ENCODE measurements at regions not wholly inside any gene's neighbourhood (a gene's known extent, or its start where the extent isn't known, plus 50 kb on each side); places are given as distances from the start of the nearest gene placed in this dataset.
"Not testable (repeated sequence)": the region's sequence is repeated elsewhere in the genome, so short reads cannot be mapped to it uniquely, and the experiment has no call there.

GRCh38 chr7:94706996-94707740 lies 51.2 kb upstream of the SGCE start:
- no peak for DNase-seq (ENCODE audit: low spot score)

DNA sequence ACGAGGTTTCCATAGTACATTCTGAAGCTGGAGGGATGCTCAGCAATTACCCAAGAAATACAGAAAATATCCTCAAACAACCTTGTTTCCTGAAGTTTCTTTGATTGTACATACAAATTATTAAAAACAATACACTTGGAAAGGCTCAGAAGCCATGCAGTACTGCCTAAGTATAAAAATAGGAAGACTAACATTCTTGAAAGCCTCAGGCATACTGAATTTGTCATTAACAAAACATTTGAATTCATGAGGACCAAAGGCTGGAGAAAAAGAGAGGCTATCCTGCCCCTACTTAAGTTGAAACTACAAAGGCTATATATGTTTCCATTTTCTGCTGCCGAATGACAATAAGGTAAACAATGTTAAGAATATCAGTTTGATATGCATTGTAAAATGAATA lies 54.3 kb upstream of the SGCE start:
- no peak for DNase-seq (ENCODE audit: low spot score)

GRCh38 chr7:94722360-94722759 lies 66.4 kb upstream of the SGCE start:
- not testable (repeated sequence) for DNase-seq (ENCODE audit: low spot score)

DNA sequence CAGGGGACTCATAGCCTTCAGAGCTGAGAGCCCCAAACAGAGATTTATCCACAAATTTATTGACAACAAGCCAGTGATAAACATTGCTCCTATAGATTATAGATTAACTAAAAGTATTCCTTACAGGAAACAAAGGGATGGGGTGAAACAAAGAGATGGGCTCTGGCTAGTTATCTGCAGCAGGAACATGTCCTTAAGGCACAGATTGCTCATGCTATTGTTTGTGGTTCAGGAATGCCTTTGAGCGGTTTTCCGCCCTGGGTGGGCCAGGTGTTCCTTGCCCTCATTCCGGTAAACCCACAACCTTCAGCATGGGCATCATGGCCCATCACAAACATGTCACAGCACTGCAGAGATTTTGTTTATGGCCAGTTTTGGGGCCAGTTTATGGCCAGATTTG lies 73.0 kb upstream of the SGCE start:
- not testable (repeated sequence) for DNase-seq (ENCODE audit: low spot score)

GRCh38 chr7:94738071-94738470 lies 82.1 kb upstream of the SGCE start:
- no peak for DNase-seq (ENCODE audit: low spot score)

GRCh38 chr7:94739180-94739579 lies 83.2 kb upstream of the SGCE start:
- no peak for DNase-seq (ENCODE audit: low spot score)

GRCh38 chr7:94740509-94740908 lies 84.6 kb upstream of the SGCE start:
- no peak for DNase-seq (ENCODE audit: low spot score)

- no peak for DNase-seq (ENCODE audit: low spot score)
These were observed 85.2 kb upstream of the SGCE start for GRCh38 chr7:94741179-94741578.

DNA sequence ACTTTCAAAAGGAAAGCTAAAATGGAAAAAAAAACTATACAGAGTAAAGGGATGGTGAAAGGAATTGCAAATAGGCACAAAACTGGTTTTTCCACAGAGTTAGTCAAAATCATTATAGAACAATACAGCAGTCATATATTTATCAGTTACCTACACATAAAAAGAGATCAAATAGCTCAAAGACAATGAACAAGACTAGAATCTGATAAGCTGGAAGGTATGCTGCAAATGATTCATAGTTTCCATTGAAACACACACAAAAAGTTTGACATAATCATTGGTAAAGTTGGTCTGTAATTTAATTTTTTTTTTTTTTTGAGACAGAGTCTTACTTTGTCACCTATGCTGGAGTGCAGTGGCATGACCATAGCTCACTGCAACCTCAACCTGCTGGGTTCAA lies 92.4 kb upstream of the SGCE start:
- DNase-seq (ENCODE audit: low spot score) = no peak

- no peak for DNase-seq (ENCODE audit: low spot score)
These were observed 104.6 kb upstream of the SGCE start for GRCh38 chr7:94760446-94761100.

DNA sequence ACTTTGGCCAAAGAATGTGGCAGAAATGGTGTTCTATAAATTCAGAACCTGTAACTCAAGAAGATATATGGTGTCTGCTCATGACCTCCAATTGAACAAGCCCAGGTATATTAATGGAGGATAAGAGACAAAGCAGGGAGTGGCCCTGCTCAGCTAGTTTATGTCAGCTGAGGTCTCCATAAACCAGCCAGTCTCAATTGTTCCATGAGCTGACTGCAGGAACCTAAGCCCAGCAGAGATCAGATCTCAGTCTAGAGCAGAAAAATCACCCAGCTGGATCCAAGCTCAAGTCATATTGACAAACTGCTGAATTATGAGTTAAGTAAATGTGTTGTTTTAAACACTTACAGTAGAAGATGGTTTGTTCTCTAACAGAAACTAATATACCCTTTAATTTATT lies 105.5 kb upstream of the SGCE start:
- no peak for DNase-seq (ENCODE audit: low spot score)

DNA sequence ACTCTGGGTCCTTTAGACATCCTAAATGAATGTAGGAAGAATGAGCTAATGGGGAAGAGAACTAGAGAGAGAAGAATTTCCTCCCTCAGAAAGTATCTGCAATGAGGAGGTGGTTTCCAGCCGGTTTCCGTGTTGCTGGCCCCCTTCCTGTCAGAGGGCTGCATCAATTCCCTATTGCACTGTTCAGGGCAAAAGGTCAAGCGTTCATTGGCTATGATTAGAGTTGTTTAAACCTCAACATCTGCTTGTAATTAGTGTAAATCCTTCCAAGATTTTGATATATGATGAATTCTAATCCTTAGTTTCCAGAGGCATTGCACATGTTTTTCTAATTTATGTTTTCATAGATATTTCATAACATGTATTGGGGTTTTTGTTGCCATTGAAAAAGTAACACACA lies 107.3 kb upstream of the SGCE start:
- DNase-seq (ENCODE audit: low spot score) = no peak

GRCh38 chr7:94769724-94770123 lies 113.8 kb upstream of the SGCE start:
- DNase-seq (ENCODE audit: low spot score) = no peak

DNA sequence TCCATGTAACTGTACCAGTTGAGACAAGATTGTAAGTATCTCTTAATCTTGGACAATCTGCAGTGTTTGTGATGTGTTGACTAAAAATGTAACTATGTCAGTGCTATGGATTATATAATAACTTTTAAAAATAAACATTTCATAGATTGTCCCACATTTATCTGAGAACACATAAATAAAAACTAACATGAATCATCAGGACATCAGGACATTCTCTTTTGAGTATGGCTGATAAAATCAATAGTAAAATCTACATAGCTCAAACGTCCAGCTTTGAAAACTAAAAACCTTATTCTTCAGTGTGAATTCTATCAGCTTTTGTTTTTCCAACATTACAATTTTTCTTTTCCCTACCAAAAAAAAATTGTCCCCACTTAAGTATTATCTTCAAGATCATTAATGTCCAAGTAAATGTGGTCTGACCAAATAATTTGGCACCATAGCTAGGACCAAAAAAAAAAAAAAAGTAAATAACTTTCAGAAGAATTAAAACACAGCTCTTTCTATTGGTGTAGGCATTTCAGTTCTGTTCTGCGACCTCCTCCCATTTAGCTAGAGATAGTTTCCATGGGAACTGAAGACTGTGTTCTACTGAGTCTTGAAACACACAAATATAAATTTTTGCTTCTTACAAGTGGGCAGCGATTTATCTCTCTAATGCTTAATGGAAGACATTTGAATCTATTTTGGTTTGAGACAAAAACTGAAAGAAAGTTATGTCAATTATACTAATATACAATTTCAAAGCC lies 123.0 kb upstream of the SGCE start:
- no peak for DNase-seq (ENCODE audit: low spot score)

- no peak for DNase-seq (ENCODE audit: low spot score)
These were observed 123.9 kb upstream of the SGCE start for GRCh38 chr7:94779861-94780260.

DNA sequence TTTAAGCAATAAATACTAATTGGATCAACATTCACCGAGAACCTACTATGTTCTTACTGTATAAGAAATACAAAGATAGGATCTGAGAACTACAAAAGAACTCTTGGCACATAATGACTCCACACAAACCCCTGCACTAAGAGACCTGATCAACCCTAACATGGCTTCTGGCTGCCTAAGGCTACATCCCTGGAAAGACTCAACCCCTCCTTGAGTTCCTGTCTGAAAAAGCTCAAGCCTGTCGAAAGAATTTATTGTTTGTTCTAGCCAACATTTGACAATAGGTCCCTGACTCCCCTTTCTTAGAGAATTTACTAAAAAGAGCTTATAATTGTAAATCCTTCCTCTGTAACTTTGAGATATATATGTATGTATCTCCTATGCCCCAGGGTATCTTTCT lies 125.3 kb upstream of the SGCE start:
- DNase-seq (ENCODE audit: low spot score) = no peak

GRCh38 chr7:94782777-94783176 lies 124.6 kb upstream of the PPP1R9A start:
- DNase-seq (ENCODE audit: low spot score) = no peak

DNA sequence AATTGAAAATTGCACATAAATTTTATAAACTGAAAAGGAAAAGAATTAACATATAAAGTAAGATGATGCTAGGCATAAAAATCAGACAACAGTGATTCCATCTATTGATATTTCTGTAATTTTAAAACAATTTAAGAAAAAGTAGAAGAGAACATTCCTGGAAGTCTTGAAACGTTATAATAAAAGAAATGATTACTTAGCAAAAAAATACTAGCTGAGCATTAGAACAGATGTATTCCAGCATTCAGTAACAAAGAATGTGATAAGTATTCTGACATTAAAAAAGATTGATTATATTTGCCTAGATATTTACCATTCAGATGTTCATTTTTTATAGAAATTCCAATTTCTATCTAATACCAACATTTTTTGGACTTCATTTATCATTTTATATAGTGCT lies 120.1 kb upstream of the PPP1R9A start:
- no peak for DNase-seq (ENCODE audit: low spot score)

DNA sequence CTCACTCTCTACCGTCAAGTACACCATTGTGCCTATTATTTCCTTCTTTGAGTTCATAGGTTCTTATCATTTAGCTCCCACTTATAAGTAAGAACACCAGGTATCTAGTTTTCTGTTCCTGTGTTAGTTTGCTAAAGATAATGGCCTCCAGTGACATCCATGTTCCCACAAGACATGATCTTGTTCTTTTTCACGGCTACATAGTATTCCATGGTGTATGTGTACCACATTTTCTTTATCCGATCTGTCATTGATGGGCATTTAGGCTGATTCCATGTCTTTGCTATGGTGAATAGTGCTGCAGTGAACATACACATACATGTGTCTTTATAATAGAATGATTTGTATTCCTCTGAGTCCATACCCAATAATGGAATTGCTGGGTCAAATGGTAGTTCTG lies 119.0 kb upstream of the PPP1R9A start:
- DNase-seq (ENCODE audit: low spot score) = not testable (repeated sequence)

GRCh38 chr7:94792241-94792640 lies 115.2 kb upstream of the PPP1R9A start:
- DNase-seq (ENCODE audit: low spot score) = no peak

DNA sequence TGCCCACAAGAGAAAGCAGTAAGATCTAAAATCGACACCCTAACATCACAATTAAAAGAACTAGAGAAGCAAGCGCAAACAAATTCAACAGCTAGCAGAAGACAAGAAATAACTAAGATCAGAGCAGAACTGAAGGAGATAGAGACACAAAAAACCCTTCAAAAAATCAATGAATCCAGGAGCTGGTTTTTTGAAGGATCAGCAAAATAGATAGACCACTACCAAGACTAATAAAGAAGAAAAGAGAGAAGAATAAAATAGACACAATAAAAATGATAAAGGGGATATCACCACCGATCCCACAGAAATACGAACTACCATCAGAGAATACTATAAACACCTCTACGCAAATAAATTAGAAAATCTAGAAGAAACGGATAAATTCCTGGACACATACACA lies 110.0 kb upstream of the PPP1R9A start:
- not testable (repeated sequence) for DNase-seq (ENCODE audit: low spot score)

- no peak for DNase-seq (ENCODE audit: low spot score)
These were observed 103.6 kb upstream of the PPP1R9A start for GRCh38 chr7:94803821-94804220.

DNA sequence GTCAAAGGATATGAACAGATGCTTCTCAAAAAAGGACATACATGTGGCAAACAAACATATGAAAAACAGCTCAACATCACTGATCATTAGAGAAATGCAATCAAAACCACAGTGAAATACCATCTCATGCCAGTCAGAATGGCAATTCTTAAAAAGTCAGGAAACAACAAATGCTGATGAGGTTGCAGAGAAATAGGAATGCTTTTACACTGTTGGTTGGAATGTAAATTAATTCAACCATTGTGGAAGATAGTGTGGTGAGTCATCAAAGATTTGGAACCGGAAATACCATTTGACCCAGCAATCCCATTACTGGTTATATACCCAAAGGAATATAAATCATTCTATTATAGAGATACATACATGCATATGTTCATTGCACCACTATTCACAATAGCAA lies 98.7 kb upstream of the PPP1R9A start:
- not testable (repeated sequence) for DNase-seq (ENCODE audit: low spot score)
